RWPE1 (cell line): ENCODE measurements at regions not wholly inside any gene's neighbourhood (a gene's known extent, or its start where the extent isn't known, plus 50 kb on each side); places are given as distances from the start of the nearest gene placed in this dataset.

Experiments used
- CTCF ChIA-PET: fragments of 350-600 bp; sonication (Branson Sonifier 250); formaldehyde crosslinking; extraction: SDS; loops from one replicate; lab custom pipeline; 2021; lab: Yijun Ruan, JAX
- POLR2A ChIA-PET: fragments of 400-600 bp; formaldehyde crosslinking; extraction: SDS; loops from one replicate; lab custom pipeline; 2020; ENCODE audit warnings: antibody characterized with exemption; ENCODE audit not compliant: low non-redundant PET; lab: Yijun Ruan, JAX
- DNase-seq: peaks from one replicate; pipeline ENCODE4 v3.0.0; 2012; ENCODE audit warnings: low spot score
- H3K27ac ChIP-seq: fragments of 450-650 bp; 2 replicates; pipeline ENCODE4 v1.5.1; 2017
- CTCF ChIP-seq: fragments of 450-650 bp; conservative IDR thresholded peaks from 2 replicates; pipeline ENCODE4 v1.5.1; 2017; ENCODE audit warnings: low read depth, mild to moderate bottlenecking

- CTCF ChIA-PET: no interaction called here
- TF ChIP-seq CTCF: no peak
- POLR2A ChIA-PET: no interaction called here
- no peak overlapping the region for H3K27ac ChIP-seq
- DNase-seq: no peak
These were observed 104.6 kb upstream of the RSPO3 start for GRCh38 chr6:127013865-127014264.

DNA sequence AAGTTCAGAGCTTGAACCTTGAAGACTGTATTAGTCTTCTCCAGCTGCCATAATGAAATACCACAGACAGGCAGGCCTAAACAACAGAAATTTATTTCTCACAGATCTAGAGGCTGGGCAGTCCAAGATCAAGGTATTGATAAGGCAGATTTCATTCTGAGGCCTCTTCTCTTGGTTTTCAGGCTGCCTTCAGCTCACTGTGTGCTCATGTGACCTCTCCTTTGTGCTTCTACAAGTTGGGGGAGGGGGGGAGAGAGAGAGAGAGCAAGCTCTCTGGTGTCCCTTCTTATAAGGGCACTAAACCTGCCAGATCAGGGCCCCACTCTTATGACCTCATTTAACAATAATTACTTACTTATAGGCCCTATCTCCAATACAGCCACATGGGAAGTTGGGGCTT, 102.6 kb upstream of the RSPO3 start:
- CTCF ChIA-PET: interaction anchor here (0.7 kb wide), 1 partner anchor 89 kb away, joined by 4 read pairs; no protein-coding TSS in a partner anchor
- POLR2A ChIA-PET: no interaction called here
- H3K27ac ChIP-seq: no peak overlapping the region
- DNase-seq: no peak
- TF ChIP-seq CTCF: no peak

GRCh38 chr6:127019828-127020227, 98.6 kb upstream of the RSPO3 start:
- H3K27ac ChIP-seq: no peak overlapping the region
- no peak for DNase-seq
- ChIA-PET CTCF (no interaction called here), POLR2A (no interaction called here)
- no peak for TF ChIP-seq CTCF

- ChIA-PET CTCF (no interaction called here), POLR2A (no interaction called here)
- no peak overlapping the region for H3K27ac ChIP-seq
- no peak for TF ChIP-seq CTCF
- DNase-seq: no peak
These were observed 96.2 kb upstream of the RSPO3 start for GRCh38 chr6:127022302-127022701.

GRCh38 chr6:127023001-127023778, 95.3 kb upstream of the RSPO3 start:
- no peak for TF ChIP-seq CTCF
- CTCF ChIA-PET: no interaction called here
- POLR2A ChIA-PET: no interaction called here
- no peak for DNase-seq
- H3K27ac ChIP-seq: no peak overlapping the region

- TF ChIP-seq CTCF: no peak
- ChIA-PET CTCF (no interaction called here), POLR2A (no interaction called here)
- peak; percentile 58 for DNase-seq
- no peak overlapping the region for H3K27ac ChIP-seq
These were observed 92.2 kb upstream of the RSPO3 start for GRCh38 chr6:127026247-127026646.
